ENCODE measurements at regions not wholly inside any gene's neighbourhood (a gene's known extent, or its start where the extent isn't known, plus 50 kb on each side); places are given as distances from the start of the nearest gene placed in this dataset.
"Not testable (repeated sequence)": the region's sequence is repeated elsewhere in the genome, so short reads cannot be mapped to it uniquely, and the experiment has no call there.

DNA sequence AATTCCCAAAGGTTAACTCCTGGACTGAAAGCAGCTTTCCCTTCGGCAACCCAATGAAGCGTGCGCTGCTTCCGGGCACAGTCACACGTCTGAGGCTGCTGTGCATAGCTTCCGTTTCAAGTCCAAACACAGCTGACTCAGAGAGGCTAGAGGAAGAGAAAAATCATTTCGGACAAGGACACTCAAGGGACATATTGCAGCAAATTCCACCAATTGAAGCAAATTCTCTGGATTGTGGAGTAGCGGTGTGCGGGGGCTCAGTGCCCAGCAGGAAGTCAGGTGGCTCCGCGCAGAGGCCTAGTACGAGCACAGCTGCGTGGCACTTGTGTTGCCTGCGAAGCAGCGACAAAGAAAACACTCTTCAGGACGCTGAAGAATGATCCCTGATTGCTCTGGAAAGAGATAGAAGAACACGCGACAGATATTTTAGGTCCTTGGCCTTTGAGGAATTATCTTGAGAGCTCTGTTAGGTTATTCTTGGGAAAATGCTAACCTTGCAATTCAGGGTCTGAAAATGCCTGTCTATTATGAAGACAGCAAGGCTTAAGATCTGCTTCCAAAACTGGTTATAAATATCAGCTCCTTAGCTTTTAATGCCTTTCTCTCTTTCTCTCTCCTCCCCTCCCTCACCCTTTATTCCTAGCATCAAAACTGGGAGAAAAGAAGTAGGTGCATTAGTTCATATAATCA lies 352.6 kb upstream of the DLGAP1 start:
- Histone ChIP-seq H3K9ac (ENCODE audit: low read depth, low read length) (no peak overlapping the region), H3K27me3 (ENCODE audit: insufficient read depth, low read length) (no peaks in the 10 kb centered on the region), H3K4me1 (ENCODE audit: insufficient read depth, low read length) (0 out of 2 replicates have a peak, but pooled peaks cover 3% of the 10 kb centered on the region), H3K36me3 (ENCODE audit: insufficient read depth, low read depth, low read length) (no peaks in the 10 kb centered on the region), H3K9me3 (ENCODE audit: insufficient read depth, low read depth, low read length) (no peaks in the 10 kb centered on the region), H3K27ac (ENCODE audit: low read length) (no peak overlapping the region), H3K4me3 (ENCODE audit: low read length) (no peak overlapping the region)

DNA sequence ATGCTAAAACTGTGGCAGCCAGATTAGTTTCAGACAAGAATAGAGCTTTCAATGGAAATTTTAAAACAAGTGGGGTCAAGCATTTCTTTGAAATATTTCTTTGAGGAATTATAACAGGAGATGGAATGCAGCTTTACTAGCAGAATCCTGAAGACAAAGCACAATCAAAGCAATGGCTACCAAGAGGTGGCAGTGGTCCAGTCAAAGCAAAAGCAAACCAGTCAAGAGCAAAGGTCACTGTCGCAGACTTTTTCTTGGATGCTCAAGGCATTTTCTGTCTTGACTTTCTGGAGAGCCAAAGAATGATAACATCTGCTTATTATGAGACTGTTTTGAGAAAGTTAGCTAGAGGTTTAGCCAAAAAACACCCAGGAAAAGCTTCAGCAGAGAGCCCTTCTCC lies 351.2 kb upstream of the DLGAP1 start:
- Histone ChIP-seq H3K27ac (ENCODE audit: low read length) (no peak overlapping the region), H3K4me1 (ENCODE audit: insufficient read depth, low read length) (0 out of 2 replicates have a peak, but pooled peaks cover 3% of the 10 kb centered on the region), H3K9me3 (ENCODE audit: insufficient read depth, low read depth, low read length) (no peaks in the 10 kb centered on the region), H3K4me3 (ENCODE audit: low read length) (no peak overlapping the region), H3K36me3 (ENCODE audit: insufficient read depth, low read depth, low read length) (no peaks in the 10 kb centered on the region), H3K9ac (ENCODE audit: low read depth, low read length) (no peak overlapping the region), H3K27me3 (ENCODE audit: insufficient read depth, low read length) (no peaks in the 10 kb centered on the region)

- no peak overlapping the region for H3K27ac ChIP-seq (ENCODE audit: low read length)
- H3K9me3 ChIP-seq (ENCODE audit: insufficient read depth, low read depth, low read length) = no peaks in the 10 kb centered on the region
- no peaks in the 10 kb centered on the region for H3K4me1 ChIP-seq (ENCODE audit: insufficient read depth, low read length)
- H3K4me3 ChIP-seq (ENCODE audit: low read length) = no peak overlapping the region
- H3K36me3 ChIP-seq (ENCODE audit: insufficient read depth, low read depth, low read length) = no peaks in the 10 kb centered on the region
- no peaks in the 10 kb centered on the region for H3K27me3 ChIP-seq (ENCODE audit: insufficient read depth, low read length)
- H3K9ac ChIP-seq (ENCODE audit: low read depth, low read length) = no peak overlapping the region
Observed at GRCh38 chr18:4802296-4802695, 347.2 kb upstream of the DLGAP1 start.

DNA sequence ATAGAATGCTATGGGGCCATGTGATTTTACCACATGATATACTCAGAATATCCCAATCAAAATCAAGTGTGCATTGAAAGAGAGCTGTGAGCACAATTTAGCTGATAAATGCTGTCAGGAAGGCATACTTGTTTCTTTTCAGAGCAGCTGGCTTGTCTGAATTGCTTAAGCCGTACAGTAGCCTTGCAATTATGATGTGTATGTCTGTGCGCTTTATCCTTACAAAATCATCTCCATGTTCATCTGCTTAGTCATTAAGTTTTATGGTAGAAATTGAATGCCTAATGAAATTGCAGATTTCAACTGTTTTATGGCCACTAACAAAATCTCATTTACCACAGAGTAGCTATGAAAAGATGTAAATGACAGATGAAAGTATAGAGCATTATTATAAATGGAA lies 346.0 kb upstream of the DLGAP1 start:
- Histone ChIP-seq H3K27me3 (ENCODE audit: insufficient read depth, low read length) (no peaks in the 10 kb centered on the region), H3K4me3 (ENCODE audit: low read length) (no peak overlapping the region), H3K27ac (ENCODE audit: low read length) (no peak overlapping the region), H3K9ac (ENCODE audit: low read depth, low read length) (no peak overlapping the region), H3K36me3 (ENCODE audit: insufficient read depth, low read depth, low read length) (no peaks in the 10 kb centered on the region), H3K4me1 (ENCODE audit: insufficient read depth, low read length) (no peaks in the 10 kb centered on the region), H3K9me3 (ENCODE audit: insufficient read depth, low read depth, low read length) (no peaks in the 10 kb centered on the region)

DNA sequence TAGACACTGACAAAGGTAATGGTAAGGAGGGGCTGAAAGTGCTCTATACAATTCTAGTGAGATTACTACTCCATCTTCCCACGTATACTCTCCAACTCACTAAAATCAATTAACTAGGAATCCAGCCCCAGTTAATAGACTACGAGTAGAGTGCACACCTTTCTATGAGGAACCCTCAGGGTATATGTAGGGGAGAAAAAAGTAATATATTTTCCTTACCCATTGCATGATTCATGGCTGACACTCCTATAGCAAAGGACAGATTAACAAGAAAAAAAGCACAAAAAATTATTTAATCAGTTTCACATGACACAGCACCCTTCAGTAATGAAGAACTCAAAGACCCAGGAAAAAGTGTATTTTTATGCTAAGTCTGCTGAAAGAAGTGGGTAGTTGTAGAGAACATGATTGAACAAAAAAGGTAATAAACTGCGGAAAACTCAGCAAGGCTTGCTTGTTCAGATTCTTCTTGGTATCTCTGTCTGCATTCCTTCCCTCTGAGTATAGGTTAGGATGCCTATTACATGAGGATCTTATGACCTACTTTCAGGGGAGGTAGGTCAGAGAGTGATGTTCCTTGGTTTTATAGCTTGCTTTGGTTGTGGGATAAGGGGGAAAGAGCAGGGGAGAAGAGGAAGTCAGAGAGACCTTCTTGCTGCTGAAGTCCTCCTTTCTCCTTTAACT lies 342.0 kb upstream of the DLGAP1 start:
- H3K9me3 ChIP-seq (ENCODE audit: insufficient read depth, low read depth, low read length) = no peaks in the 10 kb centered on the region
- H3K4me1 ChIP-seq (ENCODE audit: insufficient read depth, low read length) = no peaks in the 10 kb centered on the region
- H3K4me3 ChIP-seq (ENCODE audit: low read length) = no peak overlapping the region
- H3K27me3 ChIP-seq (ENCODE audit: insufficient read depth, low read length) = no peaks in the 10 kb centered on the region
- no peaks in the 10 kb centered on the region for H3K36me3 ChIP-seq (ENCODE audit: insufficient read depth, low read depth, low read length)
- no peak overlapping the region for H3K27ac ChIP-seq (ENCODE audit: low read length)
- no peak overlapping the region for H3K9ac ChIP-seq (ENCODE audit: low read depth, low read length)

GRCh38 chr18:4789506-4789905 lies 334.4 kb upstream of the DLGAP1 start:
- Histone ChIP-seq H3K27ac (ENCODE audit: low read length) (no peak overlapping the region), H3K36me3 (ENCODE audit: insufficient read depth, low read depth, low read length) (no peaks in the 10 kb centered on the region), H3K27me3 (ENCODE audit: insufficient read depth, low read length) (no peaks in the 10 kb centered on the region), H3K4me3 (ENCODE audit: low read length) (no peak overlapping the region), H3K9me3 (ENCODE audit: insufficient read depth, low read depth, low read length) (peaks cover 6% of the 10 kb centered on the region), H3K4me1 (ENCODE audit: insufficient read depth, low read length) (no peaks in the 10 kb centered on the region), H3K9ac (ENCODE audit: low read depth, low read length) (no peak overlapping the region)

GRCh38 chr18:4781873-4782272 lies 326.8 kb upstream of the DLGAP1 start:
- Histone ChIP-seq H3K36me3 (ENCODE audit: insufficient read depth, low read depth, low read length) (no peaks in the 10 kb centered on the region), H3K27me3 (ENCODE audit: insufficient read depth, low read length) (no peaks in the 10 kb centered on the region), H3K27ac (ENCODE audit: low read length) (no peak overlapping the region), H3K4me3 (ENCODE audit: low read length) (no peak overlapping the region), H3K9ac (ENCODE audit: low read depth, low read length) (no peak overlapping the region), H3K4me1 (ENCODE audit: insufficient read depth, low read length) (no peaks in the 10 kb centered on the region), H3K9me3 (ENCODE audit: insufficient read depth, low read depth, low read length) (no peaks in the 10 kb centered on the region; the same call in 1 of the 2 replicates)

- H3K9me3 ChIP-seq (ENCODE audit: insufficient read depth, low read depth, low read length) = no peaks in the 10 kb centered on the region
- H3K36me3 ChIP-seq (ENCODE audit: insufficient read depth, low read depth, low read length) = no peaks in the 10 kb centered on the region
- no peak overlapping the region for H3K27ac ChIP-seq (ENCODE audit: low read length)
- H3K27me3 ChIP-seq (ENCODE audit: insufficient read depth, low read length) = no peaks in the 10 kb centered on the region
- no peak overlapping the region for H3K9ac ChIP-seq (ENCODE audit: low read depth, low read length)
- H3K4me3 ChIP-seq (ENCODE audit: low read length) = no peak overlapping the region
- H3K4me1 ChIP-seq (ENCODE audit: insufficient read depth, low read length) = no peaks in the 10 kb centered on the region
Observed at GRCh38 chr18:4765401-4765800, 310.3 kb upstream of the DLGAP1 start.

DNA sequence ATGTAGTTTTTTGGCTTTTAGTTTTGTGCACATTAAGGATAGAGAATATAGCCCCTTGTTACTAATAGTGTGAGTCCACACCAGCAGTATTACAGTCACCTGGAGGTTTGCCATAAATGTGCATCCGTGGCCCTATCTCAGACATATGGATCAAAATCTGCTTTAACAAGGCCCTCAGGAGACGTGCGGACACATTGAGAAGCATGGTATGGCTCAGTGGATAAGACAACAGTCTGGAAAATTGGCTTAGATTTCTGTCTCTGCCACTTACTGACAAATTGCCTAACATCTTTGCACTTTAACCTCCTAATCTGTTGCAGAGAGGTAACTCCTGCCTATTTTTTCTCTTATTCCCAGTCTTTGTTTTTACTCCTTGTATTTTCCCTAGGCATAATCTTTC lies 307.2 kb upstream of the DLGAP1 start:
- no peaks in the 10 kb centered on the region for H3K4me1 ChIP-seq (ENCODE audit: insufficient read depth, low read length)

DNA sequence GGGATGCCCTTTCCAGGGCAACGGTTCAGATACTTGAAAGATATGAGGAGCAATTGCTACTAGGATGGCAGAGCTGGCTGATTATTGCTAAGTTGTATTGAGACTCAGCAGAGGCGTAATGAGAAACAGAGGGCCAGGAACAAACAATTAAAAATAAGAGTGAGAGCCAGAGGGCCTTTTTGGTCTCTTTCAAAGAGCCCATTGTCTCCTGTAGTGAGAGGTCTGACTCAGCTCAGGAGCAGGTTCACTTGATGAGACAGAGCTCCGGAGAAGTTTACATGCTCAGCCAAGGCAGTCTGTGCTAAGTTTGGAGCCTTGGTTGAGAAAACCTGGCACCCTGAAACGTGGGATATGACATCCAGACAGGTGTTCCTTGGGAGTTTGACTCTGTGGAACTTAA lies 303.9 kb upstream of the DLGAP1 start:
- Histone ChIP-seq H3K4me1 (ENCODE audit: insufficient read depth, low read length) (no peaks in the 10 kb centered on the region), H3K9me3 (ENCODE audit: insufficient read depth, low read depth, low read length) (no peaks in the 10 kb centered on the region), H3K4me3 (ENCODE audit: low read length) (no peak overlapping the region), H3K36me3 (ENCODE audit: insufficient read depth, low read depth, low read length) (no peaks in the 10 kb centered on the region), H3K27ac (ENCODE audit: low read length) (no peak overlapping the region), H3K9ac (ENCODE audit: low read depth, low read length) (no peak overlapping the region), H3K27me3 (ENCODE audit: insufficient read depth, low read length) (no peaks in the 10 kb centered on the region)

More for the DNA sequence above, 307.2 kb upstream of the DLGAP1 start:
- no peak overlapping the region for H3K9ac ChIP-seq (ENCODE audit: low read depth, low read length)
- no peaks in the 10 kb centered on the region for H3K36me3 ChIP-seq (ENCODE audit: insufficient read depth, low read depth, low read length)
- H3K9me3 ChIP-seq (ENCODE audit: insufficient read depth, low read depth, low read length) = no peaks in the 10 kb centered on the region
- no peak overlapping the region for H3K4me3 ChIP-seq (ENCODE audit: low read length)
- H3K27ac ChIP-seq (ENCODE audit: low read length) = no peak overlapping the region
- H3K27me3 ChIP-seq (ENCODE audit: insufficient read depth, low read length) = no peaks in the 10 kb centered on the region

- no peaks in the 10 kb centered on the region for H3K9me3 ChIP-seq (ENCODE audit: insufficient read depth, low read depth, low read length)
- no peaks in the 10 kb centered on the region for H3K4me1 ChIP-seq (ENCODE audit: insufficient read depth, low read length)
- H3K27ac ChIP-seq (ENCODE audit: low read length) = no peak overlapping the region
- H3K36me3 ChIP-seq (ENCODE audit: insufficient read depth, low read depth, low read length) = no peaks in the 10 kb centered on the region
- H3K27me3 ChIP-seq (ENCODE audit: insufficient read depth, low read length) = no peaks in the 10 kb centered on the region
- H3K9ac ChIP-seq (ENCODE audit: low read depth, low read length) = no peak overlapping the region
- no peak overlapping the region for H3K4me3 ChIP-seq (ENCODE audit: low read length)
Observed at GRCh38 chr18:4755848-4756247, 300.7 kb upstream of the DLGAP1 start.

- H3K4me1 ChIP-seq (ENCODE audit: insufficient read depth, low read length); H3K27ac ChIP-seq (ENCODE audit: low read length); H3K9me3 ChIP-seq (ENCODE audit: insufficient read depth, low read depth, low read length); H3K4me3 ChIP-seq (ENCODE audit: low read length); H3K9ac ChIP-seq (ENCODE audit: low read depth, low read length); H3K27me3 ChIP-seq (ENCODE audit: insufficient read depth, low read length); H3K36me3 ChIP-seq (ENCODE audit: insufficient read depth, low read depth, low read length): not testable (repeated sequence)
Observed at GRCh38 chr18:4753151-4753550, 298.0 kb upstream of the DLGAP1 start.

Data from iPS-20b (cell line).